ENCODE measurements at regions not wholly inside any gene's neighbourhood (a gene's known extent, or its start where the extent isn't known, plus 50 kb on each side); places are given as distances from the start of the nearest gene placed in this dataset.
A peak's percentile ranks its signal among the peaks of the same experiment; 100 is the strongest.

DNA sequence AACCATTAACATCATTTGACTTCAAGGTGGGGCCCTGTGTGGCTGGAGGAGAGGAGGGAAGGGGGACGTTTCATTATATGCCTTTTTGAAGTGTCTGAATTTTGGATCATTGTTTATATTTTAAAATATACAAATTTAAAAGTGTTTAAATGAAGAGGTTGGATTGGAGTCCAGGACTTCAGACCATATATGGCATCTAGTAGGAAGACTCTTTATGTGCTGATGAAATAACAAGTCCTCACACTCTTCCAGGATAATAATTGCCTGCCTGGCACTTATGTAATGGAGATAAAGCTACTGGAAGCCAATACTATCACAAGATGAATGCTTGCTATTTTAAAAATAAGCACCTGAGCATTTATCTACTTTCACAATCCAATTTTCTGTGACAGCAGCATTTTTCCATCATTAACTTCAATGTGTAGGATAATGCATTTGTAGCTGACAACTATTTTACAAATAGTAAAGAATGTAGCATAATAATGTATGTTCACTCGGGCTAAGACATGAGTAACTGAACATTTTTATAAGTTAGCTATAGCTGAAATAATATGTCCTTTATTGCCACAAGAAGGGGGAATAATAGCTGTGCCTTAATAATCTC is 188.4 kb downstream of the MTCL1 start (continued):
- TF ChIP-seq, protein P1, sequence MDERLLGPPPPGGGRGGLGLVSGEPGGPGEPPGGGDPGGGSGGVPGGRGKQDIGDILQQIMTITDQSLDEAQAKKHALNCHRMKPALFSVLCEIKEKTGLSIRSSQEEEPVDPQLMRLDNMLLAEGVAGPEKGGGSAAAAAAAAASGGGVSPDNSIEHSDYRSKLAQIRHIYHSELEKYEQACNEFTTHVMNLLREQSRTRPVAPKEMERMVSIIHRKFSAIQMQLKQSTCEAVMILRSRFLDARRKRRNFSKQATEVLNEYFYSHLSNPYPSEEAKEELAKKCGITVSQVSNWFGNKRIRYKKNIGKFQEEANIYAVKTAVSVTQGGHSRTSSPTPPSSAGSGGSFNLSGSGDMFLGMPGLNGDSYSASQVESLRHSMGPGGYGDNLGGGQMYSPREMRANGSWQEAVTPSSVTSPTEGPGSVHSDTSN (CRISPR knock-in tag; IDR thresholded peaks at IDR 0.05; ENCODE audit: low read depth): no peak
- TF ChIP-seq, protein P1 (tag; conservative IDR thresholded peaks at IDR 0.05; ENCODE audit: low read depth): no peak
- TF ChIP-seq, protein P2, sequence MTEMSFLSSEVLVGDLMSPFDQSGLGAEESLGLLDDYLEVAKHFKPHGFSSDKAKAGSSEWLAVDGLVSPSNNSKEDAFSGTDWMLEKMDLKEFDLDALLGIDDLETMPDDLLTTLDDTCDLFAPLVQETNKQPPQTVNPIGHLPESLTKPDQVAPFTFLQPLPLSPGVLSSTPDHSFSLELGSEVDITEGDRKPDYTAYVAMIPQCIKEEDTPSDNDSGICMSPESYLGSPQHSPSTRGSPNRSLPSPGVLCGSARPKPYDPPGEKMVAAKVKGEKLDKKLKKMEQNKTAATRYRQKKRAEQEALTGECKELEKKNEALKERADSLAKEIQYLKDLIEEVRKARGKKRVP (CRISPR knock-in tag; IDR thresholded peaks at IDR 0.05): no peak
- TF ChIP-seq HCFC1 (IDR thresholded peaks at IDR 0.05; ENCODE audit: low read depth, low read length) (no peak), NELFE (IDR thresholded peaks at IDR 0.05; ENCODE audit: insufficient read depth, insufficient read length) (no peak), CBX3 (IDR thresholded peaks at IDR 0.05; ENCODE audit: borderline replicate concordance in 1 of 2, low read length in 2 of 2) (no peak), MECOM (CRISPR knock-in tag; IDR thresholded peaks at IDR 0.05) (no peak), ZNF316 (IDR thresholded peaks at IDR 0.05) (peak; percentile 26; the same call in 1 of the 2 replicates), PML (IDR thresholded peaks at IDR 0.05; ENCODE audit: low read length) (no peak), GABPA (tag; conservative IDR thresholded peaks at IDR 0.05; ENCODE audit: low read depth) (no peak), HEY1 (CRISPR knock-in tag; IDR thresholded peaks at IDR 0.05; ENCODE audit: borderline replicate concordance) (no peak), MTF1 (CRISPR knock-in tag; IDR thresholded peaks at IDR 0.05; ENCODE audit: borderline replicate concordance) (no peak), ZNF253 (CRISPR knock-in tag; conservative IDR thresholded peaks at IDR 0.05) (no peak), RBM17 (IDR thresholded peaks at IDR 0.05; ENCODE audit: borderline replicate concordance, low read depth, low read length) (no peak), MAFF (IDR thresholded peaks at IDR 0.05; ENCODE audit: low read length) (peak; percentile 18; the same call in 1 of the 2 replicates), C11orf30 (IDR thresholded peaks at IDR 0.05; ENCODE audit: low read depth) (peak; percentile 34; the same call in 1 of the 2 replicates), MYC (IDR thresholded peaks at IDR 0.05; ENCODE audit: low read depth, low read length) (0 out of 2 replicates have a peak, but pooled peaks have one; percentile 0), MYC (CRISPR knock-in tag; IDR thresholded peaks at IDR 0.05; ENCODE audit: borderline replicate concordance, low read depth) (no peak), SRF (CRISPR knock-in tag; IDR thresholded peaks at IDR 0.05) (peak; percentile 68 to 95; a peak in 3 of 4 replicates), PHF8 (IDR thresholded peaks at IDR 0.05; ENCODE audit: borderline replicate concordance, low read length) (no peak), XRCC3 (IDR thresholded peaks at IDR 0.05) (no peak), EP300 (IDR thresholded peaks at IDR 0.05; ENCODE audit: low read length) (0 out of 2 replicates have a peak, but pooled peaks have one; percentile 29)
- TF ChIP-seq, protein P3, sequence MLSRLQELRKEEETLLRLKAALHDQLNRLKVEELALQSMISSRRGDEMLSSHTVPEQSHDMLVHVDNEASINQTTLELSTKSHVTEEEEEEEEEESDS (CRISPR knock-in tag; IDR thresholded peaks at IDR 0.05): no peak

All from K562 (cell line).